ENCODE measurements at regions not wholly inside any gene's neighbourhood (a gene's known extent, or its start where the extent isn't known, plus 50 kb on each side); places are given as distances from the start of the nearest gene placed in this dataset.

GRCh38 chr5:58085800-58086199 lies 374.1 kb downstream of the PLK2 start:
- no peak overlapping the region for H3K27ac ChIP-seq
- H3K27me3 ChIP-seq (replicated peaks; ENCODE audit: insufficient read depth), result no peaks in the 10 kb centered on the region
- TF ChIP-seq CTCF (IDR thresholded peaks at IDR 0.05), result no peak
- H3K4me3 ChIP-seq, result no peak overlapping the region
- no peaks in the 10 kb centered on the region for H3K36me3 ChIP-seq
- DNase-seq (ENCODE audit: low spot score) (no peak), ATAC-seq (ENCODE audit: insufficient number of reproducible peaks, low FRiP score, low read depth) (no peak)
- H3K4me1 ChIP-seq (ENCODE audit: control insufficient read depth in 1 of 2, low read depth in 2 of 2), result no peaks in the 10 kb centered on the region
- no peaks in the 10 kb centered on the region for H3K9me3 ChIP-seq

- Histone ChIP-seq H3K4me3 (no peak overlapping the region), H3K27me3 (replicated peaks; ENCODE audit: insufficient read depth) (no peaks in the 10 kb centered on the region), H3K9me3 (no peaks in the 10 kb centered on the region), H3K36me3 (no peaks in the 10 kb centered on the region), H3K27ac (no peak overlapping the region), H3K4me1 (ENCODE audit: control insufficient read depth in 1 of 2, low read depth in 2 of 2) (peaks cover 2 to 26% of the 10 kb centered on the region in 2 donors)
- DNase-seq (ENCODE audit: low spot score) (no peak), ATAC-seq (ENCODE audit: insufficient number of reproducible peaks, low FRiP score, low read depth) (no peak)
- no peak for TF ChIP-seq CTCF (IDR thresholded peaks at IDR 0.05)
These were observed 378.5 kb downstream of the PLK2 start for GRCh38 chr5:58081435-58081834.

GRCh38 chr5:58080573-58080972 lies 379.3 kb downstream of the PLK2 start:
- Histone ChIP-seq H3K27me3 (replicated peaks; ENCODE audit: insufficient read depth) (no peaks in the 10 kb centered on the region), H3K4me3 (no peak overlapping the region), H3K36me3 (no peaks in the 10 kb centered on the region), H3K27ac (no peak overlapping the region), H3K4me1 (ENCODE audit: control insufficient read depth in 1 of 2, low read depth in 2 of 2) (peaks cover 2 to 28% of the 10 kb centered on the region in 2 donors), H3K9me3 (no peaks in the 10 kb centered on the region)
- DNase-seq (ENCODE audit: low spot score), result no peak
- no peak for TF ChIP-seq CTCF (IDR thresholded peaks at IDR 0.05)
- no peak for ATAC-seq (ENCODE audit: insufficient number of reproducible peaks, low FRiP score, low read depth)

GRCh38 chr5:58077966-58078365 lies 381.9 kb downstream of the PLK2 start:
- Histone ChIP-seq H3K36me3 (no peaks in the 10 kb centered on the region), H3K9me3 (no peaks in the 10 kb centered on the region), H3K4me3 (no peak overlapping the region), H3K4me1 (ENCODE audit: control insufficient read depth in 1 of 2, low read depth in 2 of 2) (peaks cover 2 to 28% of the 10 kb centered on the region in 2 donors), H3K27me3 (replicated peaks; ENCODE audit: insufficient read depth) (no peaks in the 10 kb centered on the region), H3K27ac (peak overlapping the region; percentile 35 to 71)
- ATAC-seq (ENCODE audit: insufficient number of reproducible peaks, low FRiP score, low read depth) (no peak), DNase-seq (ENCODE audit: low spot score) (no peak)
- no peak for TF ChIP-seq CTCF (IDR thresholded peaks at IDR 0.05)

- H3K4me3 ChIP-seq, result peak overlapping the region; percentile 23
- no peaks in the 10 kb centered on the region for H3K36me3 ChIP-seq
- ATAC-seq (ENCODE audit: insufficient number of reproducible peaks, low FRiP score, low read depth) (no peak), DNase-seq (ENCODE audit: low spot score) (no peak)
- no peaks in the 10 kb centered on the region for H3K27me3 ChIP-seq (replicated peaks; ENCODE audit: insufficient read depth)
- no peaks in the 10 kb centered on the region for H3K9me3 ChIP-seq
- H3K27ac ChIP-seq, result peak overlapping the region; percentile 35 to 71
- no peak for TF ChIP-seq CTCF (IDR thresholded peaks at IDR 0.05)
- peaks cover 2 to 31% of the 10 kb centered on the region in 2 donors for H3K4me1 ChIP-seq (ENCODE audit: control insufficient read depth in 1 of 2, low read depth in 2 of 2)
These were observed 382.5 kb downstream of the PLK2 start for GRCh38 chr5:58077416-58077815.
